Activated naive CD8-positive, alpha-beta T cell treated with anti-CD3 and anti-CD28 coated beads, Interleukin-2, amount 50 U/mL, for 24 hours (primary cell): ENCODE measurements at regions not wholly inside any gene's neighbourhood (a gene's known extent, or its start where the extent isn't known, plus 50 kb on each side); places are given as distances from the start of the nearest gene placed in this dataset.

Source experiments
- ATAC-seq: fragments of 150-1000 bp; cut with Tn5 transposase; one replicate; pipeline ENCODE4 v1.10.0; 2021
- DNase-seq: peaks from one replicate; pipeline ENCODE4 v3.0.0; 2021
- H3K27ac Mint-ChIP-seq: one replicate; pipeline ENCODE4 v1.8.0; 2021; ENCODE audit warnings: mild to moderate bottlenecking, mixed read lengths
- H3K27me3 Mint-ChIP-seq: one replicate; pipeline ENCODE4 v1.8.0; 2021; ENCODE audit warnings: mixed read lengths
- H3K36me3 Mint-ChIP-seq: one replicate; pipeline ENCODE4 v1.8.0; 2021; ENCODE audit warnings: low read depth, mixed read lengths
- H3K4me1 Mint-ChIP-seq: one replicate; pipeline ENCODE4 v1.8.0; 2021; ENCODE audit warnings: mixed read lengths
- H3K4me3 Mint-ChIP-seq: one replicate; pipeline ENCODE4 v1.8.0; 2021; ENCODE audit warnings: mild to moderate bottlenecking, moderate library complexity, mixed read lengths
- H3K9me3 Mint-ChIP-seq: one replicate; pipeline ENCODE4 v1.8.0; 2021; ENCODE audit warnings: mixed read lengths

GRCh38 chr14:62347562-62348011, 585.4 kb downstream of the SNAPC1 start:
- no peak for ATAC-seq
- Mint-ChIP-seq H3K27ac (no peak overlapping the region), H3K4me3 (no peak overlapping the region), H3K9me3 (peaks cover 10% of the 10 kb centered on the region), H3K36me3 (no peaks in the 10 kb centered on the region), H3K4me1 (no peaks in the 10 kb centered on the region), H3K27me3 (no peaks in the 10 kb centered on the region)
- no peak for DNase-seq

GRCh38 chr14:62357362-62357761, 595.1 kb downstream of the SNAPC1 start:
- DNase-seq, result no peak
- H3K9me3 Mint-ChIP-seq, result peaks cover 30% of the 10 kb centered on the region
- no peaks in the 10 kb centered on the region for H3K4me1 Mint-ChIP-seq

GRCh38 chr14:62364161-62364560, 601.9 kb downstream of the SNAPC1 start:
- H3K9me3 Mint-ChIP-seq, result peaks cover 15% of the 10 kb centered on the region
- no peaks in the 10 kb centered on the region for H3K4me1 Mint-ChIP-seq
- ATAC-seq, result no peak
- H3K36me3 Mint-ChIP-seq, result no peaks in the 10 kb centered on the region
- no peak overlapping the region for H3K27ac Mint-ChIP-seq
- H3K27me3 Mint-ChIP-seq, result peaks cover 2% of the 10 kb centered on the region
- H3K4me3 Mint-ChIP-seq, result no peak overlapping the region
- DNase-seq, result no peak

More at GRCh38 chr14:62357362-62357761, 595.1 kb downstream of the SNAPC1 start:
- no peaks in the 10 kb centered on the region for H3K36me3 Mint-ChIP-seq
- H3K4me3 Mint-ChIP-seq, result no peak overlapping the region
- H3K27ac Mint-ChIP-seq, result no peak overlapping the region
- ATAC-seq, result no peak
- H3K27me3 Mint-ChIP-seq, result no peaks in the 10 kb centered on the region

GRCh38 chr14:62364800-62365280, 602.6 kb downstream of the SNAPC1 start:
- Mint-ChIP-seq H3K27ac (no peak overlapping the region), H3K27me3 (peaks cover 2% of the 10 kb centered on the region), H3K9me3 (peaks cover 15% of the 10 kb centered on the region), H3K4me3 (no peak overlapping the region), H3K36me3 (no peaks in the 10 kb centered on the region), H3K4me1 (no peaks in the 10 kb centered on the region)
- no peak for DNase-seq
- ATAC-seq, result no peak

GRCh38 chr14:62369919-62370560, 607.8 kb downstream of the SNAPC1 start:
- Mint-ChIP-seq H3K27me3 (no peaks in the 10 kb centered on the region), H3K4me1 (no peaks in the 10 kb centered on the region), H3K27ac (no peak overlapping the region), H3K36me3 (no peaks in the 10 kb centered on the region), H3K9me3 (no peaks in the 10 kb centered on the region), H3K4me3 (no peak overlapping the region)
- ATAC-seq (no peak), DNase-seq (no peak)

- Mint-ChIP-seq H3K4me1 (no peaks in the 10 kb centered on the region), H3K27ac (no peak overlapping the region), H3K27me3 (no peaks in the 10 kb centered on the region), H3K9me3 (peaks cover 7% of the 10 kb centered on the region), H3K4me3 (no peak overlapping the region), H3K36me3 (no peaks in the 10 kb centered on the region)
- ATAC-seq, result no peak
- no peak for DNase-seq
Measured at GRCh38 chr14:62373944-62374343, 611.7 kb downstream of the SNAPC1 start.

GRCh38 chr14:62378057-62378456, 615.8 kb downstream of the SNAPC1 start:
- Mint-ChIP-seq H3K27ac (no peak overlapping the region), H3K4me3 (no peak overlapping the region), H3K27me3 (no peaks in the 10 kb centered on the region), H3K9me3 (peaks cover 7% of the 10 kb centered on the region), H3K4me1 (no peaks in the 10 kb centered on the region), H3K36me3 (no peaks in the 10 kb centered on the region)
- ATAC-seq (no peak), DNase-seq (no peak)

- Mint-ChIP-seq H3K36me3 (no peaks in the 10 kb centered on the region), H3K4me1 (no peaks in the 10 kb centered on the region), H3K4me3 (no peak overlapping the region), H3K27ac (no peak overlapping the region), H3K9me3 (peaks cover 12% of the 10 kb centered on the region), H3K27me3 (no peaks in the 10 kb centered on the region)
- DNase-seq, result no peak
- ATAC-seq, result no peak
Measured at GRCh38 chr14:62381311-62382070, 619.3 kb downstream of the SNAPC1 start.

- no peaks in the 10 kb centered on the region for H3K27me3 Mint-ChIP-seq
- H3K36me3 Mint-ChIP-seq, result no peaks in the 10 kb centered on the region
- H3K27ac Mint-ChIP-seq, result no peak overlapping the region
- ATAC-seq, result no peak
- H3K9me3 Mint-ChIP-seq, result peaks cover 13% of the 10 kb centered on the region
- DNase-seq, result no peak
- H3K4me1 Mint-ChIP-seq, result no peaks in the 10 kb centered on the region
- H3K4me3 Mint-ChIP-seq, result no peak overlapping the region
Measured at GRCh38 chr14:62409169-62409568, 636.1 kb downstream of the KCNH5 start.

GRCh38 chr14:62409626-62410300, 635.5 kb downstream of the KCNH5 start:
- Mint-ChIP-seq H3K36me3 (no peaks in the 10 kb centered on the region), H3K27ac (no peak overlapping the region), H3K4me1 (no peaks in the 10 kb centered on the region), H3K9me3 (peaks cover 10% of the 10 kb centered on the region), H3K27me3 (no peaks in the 10 kb centered on the region), H3K4me3 (no peak overlapping the region)
- ATAC-seq (no peak), DNase-seq (no peak)

- Mint-ChIP-seq H3K27me3 (no peaks in the 10 kb centered on the region), H3K36me3 (no peaks in the 10 kb centered on the region), H3K4me3 (no peak overlapping the region), H3K9me3 (peaks cover 5% of the 10 kb centered on the region), H3K27ac (no peak overlapping the region), H3K4me1 (no peaks in the 10 kb centered on the region)
- ATAC-seq (no peak), DNase-seq (no peak)
Measured at GRCh38 chr14:62420847-62421246, 624.4 kb downstream of the KCNH5 start.

- H3K36me3 Mint-ChIP-seq, result no peaks in the 10 kb centered on the region
- no peaks in the 10 kb centered on the region for H3K27me3 Mint-ChIP-seq
- peaks cover 14% of the 10 kb centered on the region for H3K9me3 Mint-ChIP-seq
- H3K4me3 Mint-ChIP-seq, result no peak overlapping the region
- ATAC-seq (no peak), DNase-seq (no peak)
- no peaks in the 10 kb centered on the region for H3K4me1 Mint-ChIP-seq
- no peak overlapping the region for H3K27ac Mint-ChIP-seq
Measured at GRCh38 chr14:62428429-62429203, 616.6 kb downstream of the KCNH5 start.

- Mint-ChIP-seq H3K9me3 (peaks cover 16% of the 10 kb centered on the region), H3K27me3 (no peaks in the 10 kb centered on the region), H3K27ac (no peak overlapping the region), H3K36me3 (no peaks in the 10 kb centered on the region), H3K4me3 (no peak overlapping the region), H3K4me1 (no peaks in the 10 kb centered on the region)
- ATAC-seq, result no peak
- DNase-seq, result no peak
Measured at GRCh38 chr14:62429683-62430082, 615.6 kb downstream of the KCNH5 start.

- no peak overlapping the region for H3K27ac Mint-ChIP-seq
- ATAC-seq, result no peak
- H3K4me1 Mint-ChIP-seq, result no peaks in the 10 kb centered on the region
- no peak for DNase-seq
- H3K4me3 Mint-ChIP-seq, result no peak overlapping the region
- no peaks in the 10 kb centered on the region for H3K27me3 Mint-ChIP-seq
- peaks cover 18% of the 10 kb centered on the region for H3K9me3 Mint-ChIP-seq
- no peaks in the 10 kb centered on the region for H3K36me3 Mint-ChIP-seq
Measured at GRCh38 chr14:62431496-62431895, 613.8 kb downstream of the KCNH5 start.
